IPS-NIHi7 (cell line): ENCODE measurements at regions not wholly inside any gene's neighbourhood (a gene's known extent, or its start where the extent isn't known, plus 50 kb on each side); places are given as distances from the start of the nearest gene placed in this dataset.
A peak's percentile ranks its signal among the peaks of the same experiment; 100 is the strongest.

Experiments
- DNase-seq: peaks from one replicate; pipeline ENCODE4 v3.0.0; 2012; ENCODE audit warnings: mixed read lengths; ENCODE audit errors: extremely low spot score

DNA sequence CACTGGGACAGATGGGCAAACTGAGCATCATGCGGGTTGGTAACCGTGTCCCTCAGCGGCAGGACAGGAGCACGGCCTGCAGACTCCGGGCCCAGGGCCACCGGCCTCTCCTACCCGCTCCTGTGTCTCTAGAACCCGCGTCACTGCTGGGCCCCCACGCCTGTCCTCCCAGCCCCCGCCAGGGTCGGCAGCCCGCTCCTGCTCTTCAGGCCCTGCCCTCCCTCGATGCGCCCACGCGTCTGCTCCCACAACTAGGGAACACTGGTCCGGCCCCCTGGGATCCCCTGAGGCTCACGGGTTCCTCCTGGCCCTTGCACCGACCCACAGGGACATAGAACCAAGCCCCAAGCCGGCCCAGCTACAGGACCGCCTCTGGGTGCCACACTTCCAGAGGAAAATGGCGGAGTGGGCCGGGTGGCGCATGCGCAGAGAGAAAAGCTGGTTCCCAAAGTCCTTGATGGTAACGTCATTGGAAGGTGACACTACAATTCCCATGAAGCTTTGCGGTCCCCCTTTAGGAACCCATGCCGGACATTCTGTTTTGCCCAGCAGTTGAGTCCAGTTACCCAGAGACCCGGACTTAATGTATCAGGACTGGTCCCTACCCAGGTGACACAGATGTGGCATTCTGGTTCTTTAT, 2712.5 kb upstream of the OR11H1 start:
- peak; percentile 0 for DNase-seq
